GM13977 (cell line): ENCODE measurements at regions not wholly inside any gene's neighbourhood (a gene's known extent, or its start where the extent isn't known, plus 50 kb on each side); places are given as distances from the start of the nearest gene placed in this dataset.

Experiments used
- DNase-seq: peaks from one replicate; pipeline ENCODE4 v3.0.0; 2012; ENCODE audit warnings: low spot score
- CTCF ChIP-seq: IDR thresholded peaks from 2 replicates; pipeline ENCODE4 v1.5.1; 2012; ENCODE audit warnings: mild to moderate bottlenecking, control low read depth; ENCODE audit not compliant: insufficient read depth; ENCODE audit errors: extremely low read depth, missing control alignments
- in situ Hi-C: fragments of 300-500 bp; cut with MboI; formaldehyde crosslinking; loops from one replicate; pipeline ENCODE4 v1.12.0; 2022; ENCODE audit warnings: low sequenced_read_pairs, low pct_unique_long_range_greater_than_20kb, mixed read lengths, inconsistent platforms; ENCODE audit not compliant: unreplicated experiment

- no peak for DNase-seq
- no peak for TF ChIP-seq CTCF
Observed at GRCh38 chr2:234422273-234422732, 74.6 kb downstream of the ARL4C start.

GRCh38 chr2:234420408-234420807 is 76.5 kb downstream of the ARL4C start:
- in situ Hi-C loops: no loop called here
- DNase-seq: no peak
- TF ChIP-seq CTCF: no peak

More at GRCh38 chr2:234422273-234422732, 74.6 kb downstream of the ARL4C start:
- in situ Hi-C loops: no loop called here

- no peak for TF ChIP-seq CTCF
- no peak for DNase-seq
- in situ Hi-C loops: no loop called here
Observed at GRCh38 chr2:234419726-234420125, 77.2 kb downstream of the ARL4C start.

GRCh38 chr2:234415706-234416105 is 81.2 kb downstream of the ARL4C start:
- DNase-seq: no peak
- TF ChIP-seq CTCF: no peak
- in situ Hi-C loops: no loop called here

GRCh38 chr2:234414596-234414995 is 82.3 kb downstream of the ARL4C start:
- in situ Hi-C loops: no loop called here
- TF ChIP-seq CTCF: no peak
- no peak for DNase-seq

GRCh38 chr2:234412726-234413125 is 84.2 kb downstream of the ARL4C start:
- DNase-seq: no peak
- in situ Hi-C loops: no loop called here
- TF ChIP-seq CTCF: no peak

- peak; percentile 45 for DNase-seq
- no peak for TF ChIP-seq CTCF
- in situ Hi-C loops: no loop called here
Observed at GRCh38 chr2:234411793-234412192, 85.1 kb downstream of the ARL4C start.
